ENCODE measurements at regions not wholly inside any gene's neighbourhood (a gene's known extent, or its start where the extent isn't known, plus 50 kb on each side); places are given as distances from the start of the nearest gene placed in this dataset.
"Not testable (repeated sequence)": the region's sequence is repeated elsewhere in the genome, so short reads cannot be mapped to it uniquely, and the experiment has no call there.

- not testable (repeated sequence) for TF ChIP-seq POLR2A (IDR thresholded peaks at IDR 0.05; ENCODE audit: low read depth, low read length); BHLHE40 (IDR thresholded peaks at IDR 0.05; ENCODE audit: low read depth, low read length); RAD21 (IDR thresholded peaks at IDR 0.05; ENCODE audit: low read length); FOS (IDR thresholded peaks at IDR 0.05; ENCODE audit: low read depth, low read length); SMC3 (IDR thresholded peaks at IDR 0.05; ENCODE audit: low read depth, low read length); MXI1 (IDR thresholded peaks at IDR 0.05; ENCODE audit: borderline replicate concordance, low read depth, low read length); RCOR1 (IDR thresholded peaks at IDR 0.05; ENCODE audit: insufficient replicate concordance, low read length); CEBPB (IDR thresholded peaks at IDR 0.05; ENCODE audit: low read depth, low read length); MAZ (IDR thresholded peaks at IDR 0.05; ENCODE audit: borderline replicate concordance, low read depth, low read length); ELK1 (IDR thresholded peaks at IDR 0.05; ENCODE audit: borderline replicate concordance, low read depth, low read length); MAFK (IDR thresholded peaks at IDR 0.05; ENCODE audit: low read depth, low read length)
- TF ChIP-seq, protein P1, sequence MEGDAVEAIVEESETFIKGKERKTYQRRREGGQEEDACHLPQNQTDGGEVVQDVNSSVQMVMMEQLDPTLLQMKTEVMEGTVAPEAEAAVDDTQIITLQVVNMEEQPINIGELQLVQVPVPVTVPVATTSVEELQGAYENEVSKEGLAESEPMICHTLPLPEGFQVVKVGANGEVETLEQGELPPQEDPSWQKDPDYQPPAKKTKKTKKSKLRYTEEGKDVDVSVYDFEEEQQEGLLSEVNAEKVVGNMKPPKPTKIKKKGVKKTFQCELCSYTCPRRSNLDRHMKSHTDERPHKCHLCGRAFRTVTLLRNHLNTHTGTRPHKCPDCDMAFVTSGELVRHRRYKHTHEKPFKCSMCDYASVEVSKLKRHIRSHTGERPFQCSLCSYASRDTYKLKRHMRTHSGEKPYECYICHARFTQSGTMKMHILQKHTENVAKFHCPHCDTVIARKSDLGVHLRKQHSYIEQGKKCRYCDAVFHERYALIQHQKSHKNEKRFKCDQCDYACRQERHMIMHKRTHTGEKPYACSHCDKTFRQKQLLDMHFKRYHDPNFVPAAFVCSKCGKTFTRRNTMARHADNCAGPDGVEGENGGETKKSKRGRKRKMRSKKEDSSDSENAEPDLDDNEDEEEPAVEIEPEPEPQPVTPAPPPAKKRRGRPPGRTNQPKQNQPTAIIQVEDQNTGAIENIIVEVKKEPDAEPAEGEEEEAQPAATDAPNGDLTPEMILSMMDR (conservative IDR thresholded peaks at IDR 0.05; ENCODE audit: low read depth, low read length), result not testable (repeated sequence)
- TF ChIP-seq, protein P2, sequence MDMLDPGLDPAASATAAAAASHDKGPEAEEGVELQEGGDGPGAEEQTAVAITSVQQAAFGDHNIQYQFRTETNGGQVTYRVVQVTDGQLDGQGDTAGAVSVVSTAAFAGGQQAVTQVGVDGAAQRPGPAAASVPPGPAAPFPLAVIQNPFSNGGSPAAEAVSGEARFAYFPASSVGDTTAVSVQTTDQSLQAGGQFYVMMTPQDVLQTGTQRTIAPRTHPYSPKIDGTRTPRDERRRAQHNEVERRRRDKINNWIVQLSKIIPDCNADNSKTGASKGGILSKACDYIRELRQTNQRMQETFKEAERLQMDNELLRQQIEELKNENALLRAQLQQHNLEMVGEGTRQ (IDR thresholded peaks at IDR 0.05; ENCODE audit: low read depth, low read length), result not testable (repeated sequence)
Measured at GRCh38 chr16:16942849-16943248, 527.9 kb downstream of the XYLT1 start.
